MM.1S (cell line): ENCODE measurements at regions not wholly inside any gene's neighbourhood (a gene's known extent, or its start where the extent isn't known, plus 50 kb on each side); places are given as distances from the start of the nearest gene placed in this dataset.

Experiments used
- DNase-seq: peaks from one replicate; pipeline ENCODE4 v3.0.0-alpha.2; 2015
- H2AFZ ChIP-seq: fragments of 300-600 bp; sonication (generic); 2 replicates; pipeline ENCODE4 v1.6.0; 2016; ENCODE audit warnings: antibody characterized with exemption, low read length
- H3F3A ChIP-seq: fragments of 300-600 bp; sonication (generic); 2 replicates; pipeline ENCODE4 v1.6.1; 2016; ENCODE audit warnings: mild to moderate bottlenecking, antibody characterized with exemption, low read length, moderate library complexity, mixed read lengths; ENCODE audit not compliant: insufficient read depth
- H3K27ac ChIP-seq: fragments of 300-600 bp; sonication (generic); 2 replicates; pipeline ENCODE4 v1.5.1; 2016; ENCODE audit warnings: mild to moderate bottlenecking, low read length
- H3K27me3 ChIP-seq: fragments of 300-600 bp; sonication (generic); replicated peaks from 2 replicates; pipeline ENCODE4 v1.6.0; 2016; ENCODE audit warnings: low read length; ENCODE audit not compliant: insufficient read depth
- H3K36me3 ChIP-seq: fragments of 300-600 bp; sonication (generic); replicated peaks from 2 replicates; pipeline ENCODE4 v1.6.1; 2016; ENCODE audit warnings: mild to moderate bottlenecking, low read length, mixed read lengths; ENCODE audit not compliant: insufficient read depth
- H3K4me1 ChIP-seq: fragments of 300-600 bp; sonication (generic); 2 replicates; pipeline ENCODE4 v1.6.1; 2016; ENCODE audit warnings: low read length, mixed read lengths
- H3K4me2 ChIP-seq: fragments of 300-600 bp; sonication (generic); 2 replicates; pipeline ENCODE4 v1.6.0; 2016; ENCODE audit warnings: low read depth, low read length
- H3K4me3 ChIP-seq: fragments of 300-600 bp; sonication (generic); 2 replicates; pipeline ENCODE4 v1.5.1; 2016; ENCODE audit warnings: low read length, mixed read lengths
- H3K79me2 ChIP-seq: fragments of 300-600 bp; sonication (generic); 2 replicates; pipeline ENCODE4 v1.6.1; 2016; ENCODE audit warnings: mixed run types, low read length, mixed read lengths
- H3K9ac ChIP-seq: fragments of 300-600 bp; sonication (generic); 2 replicates; pipeline ENCODE4 v1.6.1; 2016; ENCODE audit warnings: low read length, mixed read lengths
- H3K9me2 ChIP-seq: fragments of 300-600 bp; sonication (generic); replicated peaks from 2 replicates; pipeline ENCODE4 v1.6.1; 2016; ENCODE audit warnings: mild to moderate bottlenecking, low read length, mixed read lengths; ENCODE audit not compliant: insufficient read depth
- H3K9me3 ChIP-seq: fragments of 300-600 bp; sonication (generic); replicated peaks from 2 replicates; pipeline ENCODE4 v1.6.1; 2016; ENCODE audit warnings: mild to moderate bottlenecking, low read length, mixed read lengths; ENCODE audit not compliant: insufficient read depth
- H4K20me1 ChIP-seq: fragments of 300-600 bp; sonication (generic); 2 replicates; pipeline ENCODE4 v1.6.1; 2016; ENCODE audit warnings: mild to moderate bottlenecking, low read length, moderate library complexity, mixed read lengths; ENCODE audit not compliant: insufficient read depth
- CTCF ChIP-seq: fragments of 300-600 bp; sonication (generic); IDR thresholded peaks from 2 replicates; pipeline ENCODE4 v1.5.1; 2016; ENCODE audit warnings: antibody characterized with exemption, low read length, mixed read lengths
- EZH2 ChIP-seq: fragments of 300-600 bp; sonication (generic); optimal IDR thresholded peaks from 2 replicates; pipeline ENCODE3; 2017; ENCODE audit warnings: low read depth, mild to moderate bottlenecking, antibody characterized with exemption, low read length, mixed read lengths
- EZH2phosphoT487 ChIP-seq: fragments of 300-600 bp; sonication (generic); IDR thresholded peaks from 2 replicates; pipeline ENCODE4 v1.6.1; 2018; ENCODE audit warnings: antibody characterized with exemption, low read length

DNA sequence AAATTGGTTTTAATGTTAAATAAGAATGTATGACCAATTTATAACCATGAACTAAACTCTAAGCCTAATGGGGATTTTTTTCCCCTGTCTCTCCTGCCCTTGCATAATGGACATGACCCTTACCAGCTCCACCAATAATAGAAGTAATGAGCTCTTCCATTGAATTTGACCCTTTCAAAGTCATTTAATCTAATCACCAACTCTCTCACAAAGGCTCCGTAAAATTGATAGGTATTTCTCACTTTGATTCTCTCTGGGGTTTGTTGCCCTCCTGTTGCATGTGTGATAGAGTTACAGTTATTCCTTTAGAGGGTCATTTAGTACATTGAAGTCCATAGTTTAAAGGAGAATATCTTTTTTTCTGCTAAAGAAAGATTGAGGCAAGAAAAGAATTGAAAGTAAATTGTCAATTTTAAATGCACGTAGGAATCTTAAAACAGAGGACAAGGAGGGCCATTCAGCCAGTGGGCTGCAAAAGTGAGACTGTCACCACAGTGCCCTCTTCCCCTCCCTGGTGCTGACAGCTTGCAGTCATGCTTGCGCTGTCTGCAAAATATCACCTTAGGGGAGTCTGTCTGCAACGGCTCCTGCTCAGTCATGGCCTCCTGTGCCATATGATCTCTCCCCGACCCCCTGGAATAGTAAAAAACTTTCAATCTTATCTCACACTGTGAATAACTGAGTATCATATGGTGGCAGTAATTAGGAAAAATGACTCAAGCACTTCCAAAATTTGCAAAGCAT, 307.5 kb upstream of the GNPDA2 start:
- Histone ChIP-seq H3K4me2 (no peak overlapping the region), H3K4me3 (no peak overlapping the region), H3K79me2 (no peaks in the 10 kb centered on the region), H3K9ac (no peak overlapping the region), H3K9me3 (no peaks in the 10 kb centered on the region), H3K36me3 (no peaks in the 10 kb centered on the region), H4K20me1 (no peaks in the 10 kb centered on the region), H3K27ac (no peak overlapping the region), H3K27me3 (no peaks in the 10 kb centered on the region), H2AFZ (no peak overlapping the region), H3K4me1 (no peaks in the 10 kb centered on the region), H3K9me2 (no peaks in the 10 kb centered on the region), H3F3A (no peaks in the 10 kb centered on the region)
- DNase-seq, result no peak
- no peak for TF ChIP-seq EZH2
- TF ChIP-seq CTCF, result no peak
- TF ChIP-seq EZH2phosphoT487, result no peak

DNA sequence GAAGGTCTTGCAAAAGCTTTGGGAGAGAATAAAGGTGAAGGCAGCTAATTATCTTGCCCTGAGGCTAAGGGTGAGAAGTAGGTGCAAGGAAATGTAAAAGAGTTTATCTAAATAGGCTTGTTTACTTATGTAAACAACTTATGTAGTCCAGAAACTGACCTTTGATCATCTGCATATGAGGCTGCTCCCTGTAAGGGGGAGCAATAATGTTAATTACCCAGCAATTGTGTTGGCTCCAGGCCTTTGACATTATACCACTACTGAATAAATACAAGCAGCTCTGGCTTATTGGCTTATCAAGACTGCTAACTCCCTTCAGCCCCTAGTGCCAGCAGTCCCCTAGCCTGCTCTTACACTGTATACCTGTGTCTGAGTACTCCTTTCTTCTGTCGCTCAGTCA, 303.7 kb upstream of the GNPDA2 start:
- Histone ChIP-seq H3K79me2 (no peaks in the 10 kb centered on the region), H3K9ac (no peak overlapping the region), H3K4me3 (no peak overlapping the region), H3K36me3 (no peaks in the 10 kb centered on the region), H2AFZ (no peak overlapping the region), H3F3A (no peaks in the 10 kb centered on the region), H3K9me2 (no peaks in the 10 kb centered on the region), H3K4me1 (no peaks in the 10 kb centered on the region), H3K27me3 (no peaks in the 10 kb centered on the region), H3K9me3 (no peaks in the 10 kb centered on the region), H4K20me1 (no peaks in the 10 kb centered on the region), H3K4me2 (no peak overlapping the region), H3K27ac (no peak overlapping the region)
- DNase-seq, result no peak
- TF ChIP-seq EZH2, result no peak
- TF ChIP-seq CTCF, result no peak

DNA sequence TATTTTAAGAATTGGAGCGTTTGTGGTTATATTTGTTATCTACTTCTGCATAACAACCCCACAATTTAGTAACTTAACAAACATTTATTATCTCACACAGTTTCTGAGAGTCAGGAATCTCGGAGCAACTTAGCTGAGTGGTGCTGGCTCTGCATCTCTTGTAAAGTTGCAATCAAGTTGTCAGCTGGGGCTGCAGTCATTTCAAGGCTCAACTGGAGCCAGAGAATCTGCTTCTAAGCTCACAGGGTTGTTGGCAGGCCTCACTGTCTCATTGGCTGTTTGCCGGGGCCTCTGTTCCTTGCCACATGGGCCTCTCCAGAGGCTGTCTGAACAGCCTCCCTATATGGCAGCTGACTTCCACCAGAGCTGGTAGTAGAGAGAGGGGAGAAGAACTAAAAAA, 281.2 kb upstream of the GNPDA2 start:
- H3K4me3 ChIP-seq, result no peak overlapping the region

More for the DNA sequence above, 281.2 kb upstream of the GNPDA2 start:
- no peaks in the 10 kb centered on the region for H3K9me3 ChIP-seq
- H3K4me2 ChIP-seq, result no peak overlapping the region
- no peaks in the 10 kb centered on the region for H3F3A ChIP-seq
- H3K9ac ChIP-seq, result no peak overlapping the region
- DNase-seq, result no peak
- no peaks in the 10 kb centered on the region for H3K27me3 ChIP-seq
- H3K79me2 ChIP-seq, result no peaks in the 10 kb centered on the region
- H3K4me1 ChIP-seq, result no peaks in the 10 kb centered on the region
- TF ChIP-seq CTCF (no peak), EZH2 (no peak), EZH2phosphoT487 (no peak)
- no peak overlapping the region for H3K27ac ChIP-seq
- H3K9me2 ChIP-seq, result no peaks in the 10 kb centered on the region
- no peak overlapping the region for H2AFZ ChIP-seq
- no peaks in the 10 kb centered on the region; the same call in 1 of the 2 replicates for H4K20me1 ChIP-seq
- H3K36me3 ChIP-seq, result no peaks in the 10 kb centered on the region
